GM19324 (cell line): ENCODE measurements at regions not wholly inside any gene's neighbourhood (a gene's known extent, or its start where the extent isn't known, plus 50 kb on each side); places are given as distances from the start of the nearest gene placed in this dataset.

Experiments
- ATAC-seq: cut with Tn5 transposase; IDR thresholded peaks from one replicate; pipeline ENCODE4 v1.9.1; 2021; ENCODE audit warnings: mild to moderate bottlenecking, moderate library complexity; ENCODE audit not compliant: unreplicated experiment, low FRiP score

DNA sequence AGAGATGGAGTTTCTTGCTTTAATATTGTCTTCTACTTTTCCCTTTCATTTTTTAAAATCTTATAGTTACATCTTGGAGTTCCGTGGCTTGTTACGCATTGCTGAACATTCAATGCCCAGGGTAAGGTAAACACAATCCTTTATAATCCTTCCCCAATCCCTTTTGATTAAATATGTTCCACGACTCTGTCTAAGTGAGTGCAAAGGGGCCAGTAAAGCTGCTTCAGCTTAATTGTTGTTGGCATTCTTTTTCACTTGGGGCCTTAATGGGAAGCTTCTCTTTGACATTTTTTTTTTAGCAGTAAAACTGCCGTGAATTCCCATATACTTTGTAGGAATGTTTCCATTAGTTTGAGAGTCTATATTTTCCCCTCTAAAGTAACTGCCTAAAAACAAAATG lies 1028.1 kb downstream of the C4orf33 start:
- ATAC-seq, result no peak

DNA sequence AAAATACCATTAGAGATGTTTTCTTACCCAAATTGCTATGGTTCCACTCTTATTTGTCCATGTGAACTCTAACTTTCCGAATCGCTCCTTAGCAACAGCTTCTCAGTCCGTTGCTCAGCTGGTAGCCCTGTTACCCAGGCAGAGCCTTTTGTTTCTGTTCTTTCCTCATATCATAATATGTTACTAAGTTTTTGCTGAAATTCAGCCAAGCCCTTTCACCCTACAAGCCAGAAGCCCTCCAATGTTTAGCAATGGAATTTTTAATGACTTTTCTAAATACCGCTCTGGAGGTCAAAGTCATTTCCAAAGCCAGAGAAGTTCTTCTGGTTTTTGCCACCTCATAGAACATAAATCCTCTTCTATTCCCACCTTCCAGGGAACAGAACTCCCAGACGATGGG lies 1029.5 kb downstream of the C4orf33 start:
- no peak for ATAC-seq

DNA sequence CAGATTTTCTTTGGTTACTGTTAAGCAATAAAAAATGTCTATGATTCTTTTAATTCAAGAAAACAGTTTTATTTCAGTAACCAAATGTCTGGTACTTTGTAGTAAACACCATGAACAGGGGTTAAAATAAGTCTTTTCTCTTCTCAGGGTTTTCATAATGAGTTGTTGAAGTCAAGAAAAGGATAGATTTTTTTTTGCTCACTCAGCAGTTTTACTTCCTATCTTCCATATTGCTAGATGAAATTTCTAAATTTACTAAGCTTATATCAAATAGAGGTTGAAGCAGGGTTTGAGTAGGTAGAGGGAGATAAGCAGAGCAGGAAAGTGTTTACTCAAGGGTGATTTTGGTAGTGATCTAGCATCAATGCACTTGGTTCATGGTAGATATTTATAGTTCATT lies 1031.3 kb downstream of the C4orf33 start:
- ATAC-seq, result no peak

DNA sequence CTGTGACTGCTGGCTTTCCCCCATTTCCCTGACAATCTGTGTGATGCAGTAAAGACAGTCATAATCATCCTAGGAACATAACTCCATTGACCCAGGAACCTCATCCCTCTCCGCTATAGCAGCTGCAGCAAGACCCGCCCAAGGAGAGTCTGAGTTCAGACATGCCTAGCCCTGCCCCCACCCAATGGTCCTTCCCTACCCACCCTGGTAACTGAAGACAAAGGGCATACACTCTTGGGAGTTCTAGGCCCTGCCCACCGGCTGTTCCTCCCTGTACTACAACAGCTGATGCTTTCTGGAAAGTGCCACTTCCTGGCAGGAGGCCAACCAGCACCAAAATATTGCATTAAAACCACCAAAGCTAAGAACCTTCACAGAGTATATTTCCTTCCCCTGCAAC lies 1035.6 kb downstream of the C4orf33 start:
- ATAC-seq, result no peak

DNA sequence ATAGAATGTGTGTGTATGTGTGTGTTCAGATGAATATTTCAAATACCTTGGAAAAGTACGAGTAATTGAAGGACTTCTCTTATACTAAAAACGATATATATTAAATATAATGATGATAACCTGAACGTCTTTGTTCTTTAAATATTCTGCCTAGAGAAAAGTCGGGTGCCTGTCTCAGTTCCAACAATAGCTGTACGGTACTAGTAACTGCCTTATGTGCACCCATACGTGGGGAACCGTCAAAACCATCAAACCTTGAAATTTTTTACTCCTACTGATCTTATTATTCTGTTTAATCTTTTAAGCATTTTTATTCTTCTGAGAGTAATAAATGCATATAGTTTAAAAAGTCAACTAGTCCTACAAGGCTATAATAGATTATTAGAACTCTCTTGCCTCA lies 1045.7 kb downstream of the C4orf33 start:
- no peak for ATAC-seq

DNA sequence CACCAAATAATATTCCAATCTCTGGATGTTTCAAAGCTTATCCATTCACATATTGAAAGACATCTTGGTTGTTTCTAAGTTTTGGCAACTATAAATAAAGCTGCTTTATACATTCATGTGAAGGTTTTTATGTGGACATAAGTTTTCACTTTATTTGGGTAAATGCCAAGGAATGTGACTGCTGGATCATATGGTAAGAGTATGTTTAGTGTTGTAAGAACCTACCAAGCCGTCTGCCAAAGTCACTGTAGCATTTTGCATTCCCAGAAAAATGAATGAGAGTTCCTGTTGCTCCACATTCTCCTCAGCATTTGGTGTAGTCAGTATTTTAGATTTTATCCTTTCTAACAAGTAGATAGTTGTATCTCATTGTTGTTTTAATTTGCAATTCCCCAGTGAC lies 1047.7 kb downstream of the C4orf33 start:
- no peak for ATAC-seq

DNA sequence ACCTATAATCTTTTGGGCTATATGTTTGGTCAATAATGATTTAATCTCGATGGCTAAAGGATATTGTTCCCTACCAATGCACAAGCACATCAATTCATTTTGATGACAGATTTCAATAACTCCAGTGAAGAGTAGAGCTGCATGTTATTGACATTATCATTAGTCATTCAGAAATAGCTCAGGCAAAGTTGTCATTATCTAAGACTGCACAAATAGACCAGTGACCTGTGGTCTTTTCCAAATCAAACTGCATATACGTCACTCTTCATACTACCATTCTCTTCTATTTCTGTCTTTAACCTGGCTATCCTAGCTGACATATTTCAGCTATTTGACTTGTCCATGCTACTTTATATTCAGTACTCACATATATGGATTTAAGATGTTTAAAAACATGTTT lies 1050.8 kb downstream of the C4orf33 start:
- no peak for ATAC-seq

DNA sequence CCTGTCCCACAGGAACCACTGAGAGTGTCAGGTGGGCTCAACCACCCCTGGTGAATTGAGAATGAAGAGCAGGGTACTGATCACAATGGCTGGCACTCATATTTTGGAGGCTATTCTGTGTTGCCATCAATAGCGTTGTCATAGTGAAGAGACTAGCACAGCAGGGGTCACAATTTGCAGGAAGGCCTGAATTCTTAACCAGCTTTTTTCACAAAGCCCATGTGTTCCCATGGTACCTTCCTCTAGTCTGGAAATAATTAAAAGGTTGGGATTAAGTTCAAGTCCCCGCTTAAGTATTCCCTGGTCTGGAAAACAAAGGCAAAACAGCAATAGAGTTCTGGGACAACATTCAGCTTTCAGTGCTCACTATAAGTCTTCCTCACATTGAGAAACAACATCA lies 1051.7 kb downstream of the C4orf33 start:
- ATAC-seq, result no peak

DNA sequence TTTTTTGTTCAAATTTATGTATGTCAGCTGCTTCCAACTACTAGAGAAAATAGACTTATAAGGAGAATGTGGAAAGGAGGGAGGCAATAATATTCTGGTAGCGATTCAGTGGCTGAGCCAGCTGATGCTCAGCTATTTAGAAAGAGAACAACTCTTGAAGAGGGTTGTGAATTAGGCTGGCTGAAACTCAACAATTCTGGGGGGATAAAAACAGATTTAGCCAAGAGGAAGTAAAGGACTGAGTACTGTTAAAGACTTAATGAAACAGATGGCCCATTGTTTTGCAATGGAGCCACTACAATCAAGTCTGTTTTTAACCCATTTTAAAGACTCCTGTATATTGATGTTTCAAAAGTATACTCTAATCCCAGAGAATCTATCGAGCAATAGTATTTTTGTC lies 1058.9 kb downstream of the C4orf33 start:
- ATAC-seq, result no peak

DNA sequence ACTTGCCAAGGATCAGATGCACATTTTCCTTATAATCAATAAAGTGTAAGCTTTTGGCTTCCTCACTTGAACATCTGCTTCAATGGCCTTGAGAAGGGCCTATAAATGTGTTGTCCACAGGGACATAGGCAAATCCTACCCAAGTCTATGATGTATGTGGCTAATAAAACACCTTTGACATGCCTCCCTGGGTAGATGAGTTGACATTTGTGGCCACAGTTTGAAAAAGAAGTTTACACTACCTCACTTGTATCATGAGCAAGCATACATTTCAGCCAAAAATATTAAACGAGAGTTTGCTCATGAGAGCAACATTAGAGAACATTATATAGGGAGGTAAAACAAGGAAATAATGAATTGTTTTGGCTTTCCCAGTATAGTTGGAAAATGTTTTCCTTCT lies 1067.7 kb downstream of the C4orf33 start:
- ATAC-seq, result no peak

DNA sequence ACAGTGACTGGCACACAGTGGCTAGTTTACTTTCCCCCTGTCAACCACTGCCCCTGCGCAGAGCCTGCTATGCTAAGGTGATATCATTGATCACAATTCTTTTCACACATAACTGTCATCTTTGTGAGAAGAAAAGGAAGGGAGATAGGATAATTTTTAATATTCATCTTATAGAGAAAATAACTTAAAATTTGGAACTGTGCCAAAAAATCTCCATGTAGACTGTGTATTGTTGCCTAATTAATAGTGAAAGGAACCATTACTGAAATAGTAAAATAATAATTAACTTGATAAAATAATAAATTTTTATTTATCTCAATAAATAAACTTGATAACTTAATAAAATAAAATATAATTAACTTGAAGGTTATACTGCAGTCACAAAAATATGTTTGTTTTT lies 1069.4 kb downstream of the C4orf33 start:
- ATAC-seq, result no peak

DNA sequence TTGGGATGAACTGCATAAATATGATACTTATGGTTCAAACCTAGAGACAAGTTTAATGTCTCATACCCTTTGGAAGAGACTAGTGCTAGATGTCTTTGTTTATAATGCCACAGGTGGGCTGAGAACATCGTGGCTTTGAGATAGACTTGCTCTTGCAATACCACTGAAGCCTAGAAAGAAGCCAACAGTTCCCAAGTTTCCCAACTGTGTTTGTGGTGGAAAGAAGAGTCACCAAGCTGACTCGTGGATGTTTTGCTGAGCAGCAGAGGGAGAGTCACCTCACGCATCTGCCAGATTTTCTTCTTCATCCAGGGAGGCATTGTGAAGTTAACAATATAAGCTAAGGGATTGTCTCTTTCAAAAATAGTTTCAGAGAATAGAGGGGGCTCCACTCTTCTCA lies 1076.2 kb downstream of the C4orf33 start:
- ATAC-seq, result no peak

DNA sequence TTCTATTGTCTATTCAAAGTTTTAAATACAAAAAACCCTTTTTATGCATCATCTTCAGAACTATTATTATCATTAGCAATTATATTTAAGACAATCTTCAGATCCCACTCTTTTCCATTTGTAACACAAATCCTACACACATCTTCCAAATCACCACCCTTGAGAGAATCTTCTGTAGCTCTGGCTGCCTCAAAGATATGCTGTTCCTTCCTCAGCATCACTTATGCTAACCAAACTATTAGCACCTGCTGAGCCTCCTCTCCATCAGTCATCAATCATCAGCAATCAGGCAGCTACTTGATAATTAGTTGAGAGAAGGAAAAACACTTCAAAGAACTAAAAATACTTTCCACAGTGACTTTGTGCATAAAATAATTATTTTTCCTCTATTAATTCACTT lies 1082.2 kb downstream of the C4orf33 start:
- ATAC-seq, result no peak

DNA sequence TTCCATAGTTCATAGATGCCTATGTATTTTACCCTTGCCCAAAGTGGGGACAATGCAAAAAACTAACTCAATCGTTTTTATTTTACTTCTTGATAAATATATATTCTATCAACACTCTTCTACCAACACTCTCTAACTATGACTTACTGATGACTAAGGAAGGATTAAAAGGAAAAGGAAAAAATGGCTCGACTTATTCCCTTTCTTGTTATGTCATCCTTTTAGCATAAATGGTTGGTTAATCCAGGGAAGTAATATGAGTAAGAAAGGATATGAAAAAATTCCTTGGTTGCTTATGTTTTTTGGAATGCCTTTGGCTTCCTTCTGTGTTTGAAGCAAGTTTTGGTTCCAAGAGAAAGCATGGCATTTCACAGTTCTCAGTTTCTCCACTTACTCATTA lies 1087.1 kb downstream of the C4orf33 start:
- no peak for ATAC-seq

DNA sequence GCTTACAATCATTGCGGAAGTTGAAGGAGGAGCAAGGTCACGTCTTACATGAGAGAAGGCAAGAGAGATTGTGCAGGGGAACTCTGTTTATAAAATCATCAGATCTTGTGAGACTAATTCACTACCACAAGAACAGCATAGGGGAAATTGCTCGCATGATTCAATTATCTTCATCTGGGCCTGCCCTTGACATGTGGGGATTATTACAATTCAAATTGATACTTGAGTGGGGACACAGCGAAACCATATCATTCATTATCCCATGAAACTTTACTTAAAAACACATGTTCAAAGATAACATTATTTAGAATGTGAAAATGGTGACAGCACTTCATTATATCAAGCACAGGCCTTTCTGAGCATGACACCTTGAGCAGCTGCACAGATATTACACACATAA lies 1087.8 kb downstream of the C4orf33 start:
- ATAC-seq, result no peak

DNA sequence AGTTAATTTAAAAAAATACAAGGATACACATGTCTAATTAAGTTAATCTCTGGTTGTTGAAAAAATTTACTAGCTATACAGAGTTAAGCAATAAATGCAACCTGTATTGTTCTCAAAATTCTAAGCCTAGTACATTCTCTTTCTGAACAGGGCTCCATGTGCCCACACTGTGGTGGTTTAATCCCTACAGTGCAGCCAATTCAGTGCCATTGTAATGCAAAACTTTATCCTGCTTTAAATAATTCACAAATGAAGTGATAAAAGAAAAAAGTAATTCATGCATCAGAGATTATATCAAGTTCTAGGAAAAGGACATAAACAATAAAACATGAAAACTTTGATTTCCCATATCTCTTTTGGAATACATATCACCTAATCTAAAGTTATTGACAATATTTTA lies 1089.2 kb downstream of the C4orf33 start:
- ATAC-seq, result no peak

DNA sequence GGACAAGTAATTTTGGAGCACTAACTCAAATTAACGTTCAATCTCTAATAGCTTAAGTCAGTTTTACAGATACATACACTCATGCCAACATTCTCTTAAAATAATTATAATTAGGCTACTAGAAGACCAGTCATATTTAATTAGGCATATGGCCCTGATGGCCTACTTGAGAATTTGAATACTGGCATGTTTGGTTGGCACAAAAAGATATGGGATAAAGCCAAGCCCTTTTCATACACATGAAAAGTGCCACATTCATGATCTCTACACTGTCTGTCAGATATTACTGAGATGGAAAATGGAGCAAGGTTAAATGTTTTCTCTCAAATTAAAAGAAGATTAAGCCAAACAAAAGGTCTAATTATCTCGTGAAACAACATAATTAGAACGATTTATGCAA lies 1091.0 kb downstream of the C4orf33 start:
- no peak for ATAC-seq

DNA sequence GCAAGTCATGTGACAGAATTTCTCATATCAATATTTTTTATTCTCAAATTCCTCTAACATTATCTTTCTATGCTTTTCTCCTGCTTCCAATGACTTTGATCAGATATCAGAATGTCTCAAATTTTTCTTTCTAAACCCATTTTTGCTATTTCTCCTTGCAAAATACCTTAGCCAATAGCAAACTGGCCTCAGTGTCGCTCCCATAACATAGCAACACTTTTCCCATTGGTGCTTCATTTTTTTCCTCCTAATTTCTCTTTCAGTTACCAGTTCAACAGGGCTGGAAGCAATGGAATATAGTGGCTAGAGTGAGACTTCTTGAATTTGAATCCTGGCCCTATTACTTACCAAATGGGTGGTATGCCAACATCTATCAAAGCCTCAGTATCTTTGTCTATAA lies 1091.6 kb downstream of the C4orf33 start:
- no peak for ATAC-seq

DNA sequence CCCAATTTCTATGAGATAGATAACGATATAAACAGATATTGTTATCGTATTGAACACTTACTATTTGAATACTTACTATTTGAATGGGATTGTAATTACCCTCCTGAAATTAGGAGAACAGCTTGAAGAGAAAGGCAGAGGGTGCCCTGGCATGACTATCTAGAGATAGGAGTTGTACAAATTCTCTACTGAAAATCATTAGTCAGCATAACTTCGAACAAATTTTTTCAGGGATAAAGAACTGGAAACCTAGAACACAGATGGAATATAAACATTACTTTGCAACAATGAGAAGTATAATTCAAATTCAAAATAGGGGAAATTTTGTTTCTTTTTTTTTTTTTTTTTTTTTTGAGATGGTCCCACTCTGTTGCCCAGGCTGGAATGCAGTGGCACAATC lies 1096.8 kb downstream of the C4orf33 start:
- ATAC-seq, result no peak

DNA sequence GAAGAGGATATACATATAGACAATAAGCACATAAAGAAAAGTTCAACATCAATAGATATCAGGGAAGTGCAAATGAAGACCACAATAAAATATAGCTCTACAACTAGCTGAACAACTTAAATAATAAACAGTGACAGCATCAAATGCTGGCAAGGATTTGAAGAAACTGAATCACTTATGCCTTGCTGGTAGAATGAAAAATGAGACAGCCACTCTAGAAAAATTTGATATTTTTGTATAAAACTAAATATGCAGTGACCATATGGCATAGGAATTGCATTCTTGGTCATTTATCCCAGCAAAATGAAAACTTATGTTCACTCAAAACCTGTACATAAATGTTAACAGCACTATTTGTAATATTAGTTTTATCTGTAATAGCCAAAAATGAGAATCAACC lies 1102.0 kb downstream of the C4orf33 start:
- no peak for ATAC-seq

DNA sequence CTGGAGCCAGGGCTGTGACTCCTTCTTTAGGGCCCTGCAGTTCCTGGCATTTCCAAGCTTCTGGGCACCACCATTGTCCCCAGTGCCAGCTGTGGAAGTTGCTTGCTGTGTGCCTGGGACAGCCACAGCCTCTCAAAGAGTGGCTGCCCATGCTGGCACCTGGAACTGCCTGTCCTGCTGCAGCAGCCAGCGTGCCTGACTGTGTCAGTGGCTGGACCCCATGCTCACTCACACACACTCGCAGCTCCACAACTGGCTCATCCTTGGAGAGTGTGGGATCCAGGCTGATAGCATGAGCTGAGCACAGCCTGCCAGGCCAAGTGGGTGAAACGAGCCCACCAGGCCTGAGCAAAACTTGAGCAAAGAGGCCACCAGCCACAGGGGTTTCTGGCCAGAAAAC lies 1107.6 kb downstream of the C4orf33 start:
- no peak for ATAC-seq

DNA sequence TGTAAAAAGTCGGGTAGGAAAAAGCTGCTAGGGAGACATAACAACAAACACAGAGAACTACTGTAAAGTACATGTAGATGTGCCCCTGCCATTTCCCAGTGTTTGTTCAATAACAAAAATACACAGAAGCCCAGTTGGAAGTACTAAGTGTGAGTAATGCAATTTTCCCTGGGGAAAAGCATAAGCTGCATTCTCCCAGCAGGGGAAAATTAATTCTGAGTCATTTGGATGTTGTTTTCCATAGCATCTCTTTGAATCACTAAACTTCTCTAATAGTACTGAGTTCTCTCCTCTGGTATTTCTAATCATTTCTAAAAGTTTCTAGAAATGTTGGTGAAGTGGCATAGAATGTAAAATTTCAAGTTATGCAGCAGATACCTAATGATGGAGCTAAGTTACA lies 1114.9 kb downstream of the C4orf33 start:
- ATAC-seq, result no peak

DNA sequence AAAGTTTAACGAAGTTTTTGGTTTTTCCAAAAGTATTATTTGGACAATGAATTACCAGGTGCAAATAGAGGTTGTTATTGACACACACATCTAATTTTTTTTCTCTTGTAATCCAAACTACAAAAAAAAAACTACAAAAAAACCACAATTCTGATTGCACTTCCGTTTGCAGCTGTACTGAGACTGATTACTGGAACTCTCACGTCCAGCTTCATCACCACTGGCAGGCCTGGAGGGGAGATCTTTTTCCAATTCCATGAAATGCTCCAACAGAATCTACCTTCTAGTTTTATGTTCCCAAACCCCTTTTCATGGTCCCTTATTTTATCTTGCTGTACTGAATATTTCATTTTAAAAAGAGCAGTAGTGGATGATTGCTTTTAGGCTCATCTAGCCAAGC lies 1118.3 kb downstream of the C4orf33 start:
- ATAC-seq, result no peak
